ENCODE measurements at regions not wholly inside any gene's neighbourhood (a gene's known extent, or its start where the extent isn't known, plus 50 kb on each side); places are given as distances from the start of the nearest gene placed in this dataset.
A peak's percentile ranks its signal among the peaks of the same experiment; 100 is the strongest.
"Not testable (repeated sequence)": the region's sequence is repeated elsewhere in the genome, so short reads cannot be mapped to it uniquely, and the experiment has no call there.

DNA sequence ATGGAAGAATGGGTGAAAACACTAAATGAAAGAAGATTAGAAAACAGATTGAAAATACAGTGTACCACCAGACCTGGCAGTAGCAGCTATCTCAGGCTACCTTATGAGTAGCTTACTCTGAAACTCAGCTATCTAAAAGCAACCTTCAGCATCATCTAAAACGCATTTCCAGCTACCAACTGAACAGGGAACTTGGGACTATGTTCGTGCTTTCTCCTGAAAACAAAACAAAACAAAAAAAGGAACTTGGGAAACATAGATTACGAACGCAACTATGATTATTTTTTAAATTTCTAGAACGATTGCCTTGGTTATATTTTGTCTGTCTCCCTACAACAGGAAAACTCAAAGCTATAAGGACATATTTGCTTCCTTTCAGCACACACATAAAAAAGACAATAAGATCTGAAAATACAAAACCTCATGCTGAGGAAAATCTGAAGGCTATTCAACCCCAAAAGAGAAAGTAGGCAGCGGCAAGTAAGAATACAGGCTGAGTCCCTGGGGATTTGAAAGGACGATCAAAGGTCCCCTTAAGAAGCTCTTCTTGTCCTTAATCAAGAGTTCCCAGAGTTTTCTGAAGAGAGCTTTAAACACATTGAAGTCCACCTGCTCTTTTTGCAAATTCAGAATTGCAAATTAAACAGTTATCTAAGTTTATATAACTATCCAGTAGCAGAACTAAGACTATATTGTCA is 53.4 kb downstream of the OR2K2 start:
- DNase-seq = no peak

DNA sequence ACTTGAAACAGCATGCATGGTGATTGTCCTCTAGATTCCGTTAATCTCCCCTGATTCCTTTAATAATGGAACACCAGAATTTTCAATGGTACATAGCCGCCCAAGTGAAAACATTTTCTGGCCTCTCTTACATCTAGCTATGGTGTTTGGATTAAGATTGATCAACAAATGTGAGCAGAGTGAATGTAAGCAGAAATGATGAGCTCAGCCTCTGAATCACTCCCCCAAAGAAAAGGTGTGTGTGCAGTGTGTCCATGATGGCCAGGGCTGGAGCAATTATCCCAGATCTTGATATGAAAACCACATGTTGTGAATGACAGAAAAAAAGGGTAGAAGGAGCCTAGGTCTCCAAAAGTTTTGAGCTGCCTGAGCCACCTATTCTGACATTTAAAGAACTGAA is 55.3 kb downstream of the OR2K2 start:
- no peak for DNase-seq

DNA sequence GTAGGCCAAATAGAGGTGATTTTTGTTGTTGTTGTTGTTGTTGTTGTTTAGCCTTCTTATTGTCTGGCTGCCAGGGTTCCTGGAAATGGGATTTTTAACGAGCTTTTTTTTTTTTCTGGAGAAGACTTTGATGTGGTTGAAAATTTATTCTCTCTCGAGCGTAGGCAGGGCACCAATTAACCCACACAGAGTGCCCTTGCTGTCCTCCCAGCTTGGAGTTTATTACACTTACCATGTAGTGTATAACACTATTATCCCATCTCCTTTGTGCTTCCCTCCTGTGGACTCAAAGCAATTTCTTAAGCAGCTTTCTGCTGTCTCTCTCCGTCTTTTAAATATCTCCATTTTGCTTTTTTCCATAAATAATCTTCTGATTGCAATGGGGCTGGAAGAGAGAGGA is 57.4 kb downstream of the OR2K2 start:
- DNase-seq = no peak

DNA sequence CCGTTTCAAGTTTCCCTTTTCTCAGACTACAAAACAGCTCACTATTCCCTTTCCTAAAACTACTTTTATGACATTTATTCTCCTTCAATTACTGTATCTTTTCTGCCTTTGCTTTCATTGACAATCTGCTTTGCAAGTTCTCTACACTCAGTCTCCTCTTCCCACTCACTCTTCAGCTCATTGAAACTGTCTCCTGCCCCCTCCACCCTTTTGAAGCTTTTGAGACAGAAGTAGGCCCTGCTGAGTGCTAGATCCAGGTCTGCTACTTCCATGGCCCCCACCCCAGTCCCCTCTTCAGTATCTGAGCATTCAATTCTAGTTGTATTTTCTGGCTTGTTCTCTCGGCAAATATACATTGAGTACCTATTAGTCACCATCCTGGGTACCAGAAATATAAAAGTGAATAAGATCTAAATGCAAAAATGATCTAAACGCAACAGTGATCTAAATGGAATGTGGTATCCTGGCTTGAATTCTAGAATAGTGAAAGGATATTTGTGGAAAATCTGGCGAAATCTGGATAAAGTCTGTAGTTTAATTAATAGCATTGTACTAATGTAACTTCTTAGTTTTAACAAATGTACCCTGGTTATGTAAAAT is 58.4 kb downstream of the OR2K2 start:
- no peak for DNase-seq

DNA sequence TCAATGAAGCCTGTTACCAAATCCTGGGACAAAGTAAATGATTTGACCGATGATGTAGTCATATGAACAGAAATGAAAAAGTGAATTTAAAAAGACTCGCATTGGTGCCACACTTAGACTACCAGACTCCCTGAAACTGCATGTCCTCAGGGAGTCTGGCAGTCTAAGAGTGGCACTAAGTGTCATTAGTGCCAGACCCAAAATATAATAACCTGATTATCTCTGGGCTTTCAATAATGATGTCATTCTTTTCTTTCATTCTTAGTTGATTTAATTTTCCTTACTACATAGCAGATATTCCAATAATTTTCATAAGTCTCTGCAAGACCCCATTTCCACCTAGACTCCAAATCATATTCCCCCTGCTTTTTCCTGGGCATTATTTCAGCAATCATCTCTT is 59.0 kb downstream of the OR2K2 start:
- no peak for DNase-seq

DNA sequence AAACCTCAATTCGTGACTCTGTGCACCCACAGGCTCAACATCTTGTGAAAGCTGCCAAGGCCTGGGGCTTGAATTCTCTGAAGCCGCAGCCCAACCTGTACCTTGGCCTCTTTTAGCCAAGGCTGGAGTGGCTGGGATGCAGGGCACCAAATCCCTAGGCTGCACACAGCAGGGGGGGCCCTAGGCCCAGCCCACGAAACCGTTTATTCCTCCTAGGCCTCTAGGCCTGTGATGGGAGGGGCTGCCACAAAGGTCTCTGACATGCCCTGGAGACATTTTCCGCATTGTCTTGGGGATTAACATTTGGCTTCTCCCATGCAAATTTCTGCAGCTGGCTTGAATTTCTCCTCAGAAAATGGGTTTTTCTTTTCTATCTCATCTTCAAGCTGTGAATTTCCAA is 64.0 kb downstream of the OR2K2 start:
- not testable (repeated sequence) for DNase-seq

DNA sequence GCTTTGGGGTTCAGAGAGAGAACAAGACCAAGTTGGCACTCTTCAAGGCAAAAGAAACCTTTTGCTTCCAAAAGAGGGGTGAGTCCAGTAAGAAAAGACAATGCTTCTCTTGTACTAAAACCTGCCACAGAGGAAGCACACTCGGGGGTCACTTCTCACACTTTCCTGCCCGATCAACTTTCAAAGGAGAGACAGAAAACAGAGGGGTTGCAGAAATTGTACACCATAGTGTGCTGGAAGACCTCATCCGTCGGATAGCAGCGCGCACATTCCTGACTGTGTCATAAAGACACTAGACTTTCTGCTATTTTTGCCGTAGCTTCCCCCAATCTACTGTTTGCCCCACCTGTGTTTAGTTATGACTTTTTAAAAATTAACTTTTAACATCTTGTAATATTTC is 66.9 kb downstream of the OR2K2 start:
- DNase-seq = no peak

DNA sequence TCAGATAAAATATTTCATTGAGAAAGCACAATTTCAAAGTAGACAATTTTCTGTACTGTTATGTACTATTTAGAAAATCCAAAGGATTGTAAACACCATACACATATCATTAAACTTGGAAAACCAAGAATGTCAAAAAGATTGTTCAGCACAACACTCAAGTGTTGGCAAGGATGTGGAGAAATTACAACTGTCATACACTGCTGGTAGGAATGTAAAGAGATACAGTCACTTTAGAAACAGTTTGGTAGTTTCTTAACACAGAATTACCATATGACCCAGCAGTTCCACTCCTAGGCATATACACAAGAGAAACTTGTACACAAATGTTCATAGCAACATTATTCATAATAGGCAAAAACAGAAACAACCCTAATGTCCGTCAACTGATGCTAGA is 71.2 kb downstream of the OR2K2 start:
- no peak for DNase-seq

DNA sequence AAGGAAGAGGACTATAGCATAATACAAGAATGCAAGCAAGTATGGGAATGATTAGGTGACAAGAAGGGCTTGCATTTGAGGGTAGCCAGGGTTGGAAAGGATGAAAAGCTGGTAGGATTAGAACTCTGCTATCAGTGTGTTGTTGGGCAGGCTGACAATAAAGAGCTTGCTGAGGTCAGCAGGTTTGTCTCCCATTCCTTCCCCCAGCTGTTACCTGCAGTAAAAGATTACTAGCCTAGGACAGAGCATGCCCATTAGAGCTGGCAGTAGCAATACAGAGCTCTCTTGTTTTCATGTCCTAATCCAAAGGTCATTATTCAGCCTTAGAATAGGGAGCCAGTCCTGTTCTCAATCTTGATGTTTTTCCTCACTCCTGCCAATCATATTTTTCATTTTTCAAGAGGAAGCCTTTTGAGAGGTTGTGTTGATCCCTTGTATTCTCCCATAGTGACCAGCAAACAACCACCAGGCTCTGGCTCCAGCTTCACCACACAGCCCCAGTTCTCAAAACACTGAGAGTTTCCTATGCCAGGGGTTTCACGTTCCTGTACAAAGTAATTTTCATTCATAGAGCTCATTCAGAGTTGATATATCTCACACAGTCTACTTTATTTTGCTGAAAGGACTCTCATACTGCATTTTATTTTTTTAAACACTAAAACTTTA is 71.7 kb downstream of the OR2K2 start:
- no peak for DNase-seq

DNA sequence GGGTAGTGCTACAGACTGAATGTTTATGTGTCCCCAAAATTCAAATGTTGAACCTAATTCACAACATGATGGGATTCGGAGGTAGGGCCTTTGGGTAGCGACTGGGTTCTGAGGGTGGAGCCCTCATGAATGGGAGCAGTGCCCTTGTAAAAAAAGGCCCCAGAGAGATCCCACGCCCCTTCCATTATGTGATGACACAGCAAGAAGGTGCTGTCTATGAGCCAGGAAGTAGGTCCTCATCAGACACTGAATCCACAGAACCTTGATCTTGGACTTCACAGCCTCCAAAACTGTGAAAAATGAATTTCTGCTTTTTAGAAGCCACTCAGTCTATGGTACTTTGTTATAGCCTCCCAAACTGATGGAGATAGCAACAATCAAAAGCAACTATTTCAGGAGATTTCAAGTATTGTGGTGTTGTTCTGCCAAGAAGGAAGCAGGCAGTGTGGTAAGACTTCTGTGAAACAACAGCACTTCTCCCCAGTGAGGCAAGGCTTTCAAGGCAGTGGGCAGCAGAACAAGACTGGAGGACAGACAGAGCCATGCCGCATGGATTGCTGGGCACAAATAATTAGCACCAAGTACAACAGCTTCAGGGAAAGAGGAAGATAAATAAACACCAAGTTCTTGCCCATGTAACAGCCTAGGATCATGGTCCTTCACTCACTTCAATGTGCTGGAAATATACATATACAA is 76.1 kb downstream of the OR2K2 start:
- no peak for DNase-seq

DNA sequence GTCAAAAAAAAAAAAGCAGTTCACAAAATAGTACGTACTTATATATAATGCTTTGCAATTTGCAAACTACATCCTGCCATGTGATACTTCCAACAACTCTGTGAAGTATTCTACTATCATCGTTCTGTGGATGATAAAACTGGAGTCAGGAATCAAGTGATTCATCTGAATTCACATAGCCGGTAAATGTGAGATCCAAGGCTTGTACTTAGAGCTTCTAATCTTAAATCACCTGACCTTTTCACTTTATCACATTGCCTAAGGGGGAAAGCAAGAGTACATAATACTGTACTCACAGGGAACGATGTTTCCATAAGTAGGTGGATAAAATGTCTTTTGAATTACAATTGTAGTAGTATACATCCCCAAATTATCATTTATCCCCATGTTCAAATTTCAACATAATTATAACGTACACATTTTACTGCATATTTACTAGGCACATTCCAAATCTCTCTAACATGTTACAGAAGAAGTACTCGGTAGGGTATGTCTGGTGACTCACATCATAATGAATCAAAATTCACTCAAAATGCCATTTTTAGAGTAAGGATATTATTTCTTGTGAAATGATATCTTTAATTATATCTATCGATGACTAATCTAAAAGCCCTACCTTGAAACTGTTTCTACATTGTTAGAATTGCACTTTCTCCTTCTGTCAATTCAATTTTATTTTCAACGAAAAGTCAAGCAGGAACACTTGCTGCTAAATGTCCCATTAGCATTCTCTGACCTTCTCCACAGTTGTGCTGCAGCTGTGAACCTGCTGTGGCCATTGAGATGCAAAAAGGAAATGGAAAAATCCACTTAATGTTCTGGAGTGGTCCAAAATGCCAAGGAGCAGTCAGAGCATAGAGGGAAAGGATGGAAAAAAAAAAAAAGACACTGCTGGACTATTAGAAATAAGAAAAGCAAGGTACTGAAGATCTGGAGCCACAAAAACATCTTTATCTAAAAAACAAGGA is 78.9 kb downstream of the OR2K2 start:
- DNase-seq = no peak

DNA sequence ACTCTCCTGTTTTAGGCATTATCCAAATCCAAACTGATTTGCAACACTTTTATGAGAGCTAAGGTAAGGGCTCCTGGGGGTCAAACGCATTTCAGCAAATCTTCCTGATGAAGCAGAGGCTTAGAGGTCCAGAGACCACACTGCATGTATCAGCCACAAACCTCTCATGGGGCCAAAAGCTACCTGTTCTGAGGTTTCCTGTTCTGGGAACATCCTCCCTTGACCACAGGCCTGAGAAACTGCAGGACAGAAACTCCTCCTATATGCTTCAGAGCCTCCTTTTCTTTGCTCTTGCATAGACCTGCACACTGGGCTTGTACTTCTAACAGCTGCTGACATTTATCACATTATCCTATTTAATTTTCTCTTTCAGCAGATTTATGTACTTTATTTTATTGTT is 92.6 kb downstream of the OR2K2 start:
- DNase-seq = no peak

DNA sequence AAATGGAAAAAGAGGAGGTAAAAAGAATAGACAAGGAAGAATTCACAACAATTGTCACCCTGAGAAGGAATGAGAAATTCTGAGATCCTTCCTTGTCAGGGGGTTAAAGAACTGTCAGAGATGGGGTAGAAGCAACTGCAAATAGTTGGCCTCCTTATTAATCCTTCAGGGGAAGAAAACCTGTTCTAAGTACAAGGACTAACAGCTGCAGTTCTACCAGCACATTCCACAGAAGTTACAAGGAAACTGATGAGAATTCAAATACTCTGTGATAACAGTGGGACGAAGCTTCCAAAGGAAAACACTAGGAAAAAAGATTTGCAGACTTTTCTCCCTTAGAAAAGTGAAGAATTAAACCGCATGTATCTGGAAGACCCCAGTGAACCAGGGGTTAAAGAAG is 93.7 kb downstream of the OR2K2 start:
- DNase-seq = no peak

DNA sequence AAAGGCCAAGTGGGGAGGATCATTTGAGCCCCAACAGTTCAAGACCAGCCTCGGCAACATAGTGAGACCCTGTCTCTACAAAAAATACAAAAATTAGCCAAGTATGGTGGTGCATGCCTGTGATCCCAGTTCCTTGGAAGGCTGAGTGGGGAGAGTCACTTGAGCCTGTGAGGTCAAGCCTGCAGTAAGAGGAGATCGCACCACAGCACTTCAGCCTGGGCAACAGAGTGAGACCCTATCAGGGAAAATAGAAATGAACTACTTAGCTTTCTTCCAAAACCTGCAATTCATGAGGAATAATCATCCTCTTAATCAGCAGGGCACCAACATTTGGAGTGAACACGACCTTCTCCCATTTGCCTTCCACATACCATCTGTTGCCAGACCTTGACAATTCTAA is 96.1 kb downstream of the OR2K2 start:
- no peak for DNase-seq

DNA sequence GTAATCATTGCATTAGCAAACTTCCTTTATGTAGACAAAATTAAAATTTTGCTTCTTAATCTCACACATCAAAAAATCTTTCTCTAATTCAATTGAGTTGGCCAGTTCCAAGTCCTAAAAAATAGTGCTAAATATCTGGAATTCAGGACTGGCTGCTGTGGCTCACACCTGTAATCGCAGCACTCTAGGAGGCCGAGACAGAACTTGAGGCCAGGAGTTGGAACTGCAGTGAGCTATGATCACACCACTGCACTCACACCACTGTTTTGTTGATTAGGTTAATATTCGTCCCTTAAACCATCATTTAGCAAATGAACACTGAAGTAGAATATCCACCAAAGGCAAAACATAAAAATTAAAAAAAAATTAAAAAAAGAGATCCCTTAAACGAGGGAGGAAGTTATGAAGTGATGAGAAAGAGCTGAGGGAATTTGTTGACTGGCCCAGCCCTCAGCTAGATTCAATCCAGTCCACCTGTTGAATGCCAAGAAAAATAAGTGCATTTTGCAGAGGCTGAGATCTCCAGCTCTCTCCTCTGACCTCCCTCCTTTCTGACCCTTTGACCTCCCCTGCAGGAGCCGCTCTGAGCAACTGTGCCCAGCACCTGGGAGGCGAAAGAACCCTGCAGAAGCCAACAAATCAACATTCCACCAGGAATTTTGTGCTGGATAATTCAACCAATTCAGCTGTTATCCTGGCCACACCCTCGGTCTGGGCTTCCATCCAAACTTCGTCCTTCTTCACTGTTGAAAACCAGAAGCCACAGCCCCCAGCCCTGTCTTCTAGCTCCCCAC is 96.8 kb downstream of the OR2K2 start:
- peak; percentile 81 for DNase-seq

DNA sequence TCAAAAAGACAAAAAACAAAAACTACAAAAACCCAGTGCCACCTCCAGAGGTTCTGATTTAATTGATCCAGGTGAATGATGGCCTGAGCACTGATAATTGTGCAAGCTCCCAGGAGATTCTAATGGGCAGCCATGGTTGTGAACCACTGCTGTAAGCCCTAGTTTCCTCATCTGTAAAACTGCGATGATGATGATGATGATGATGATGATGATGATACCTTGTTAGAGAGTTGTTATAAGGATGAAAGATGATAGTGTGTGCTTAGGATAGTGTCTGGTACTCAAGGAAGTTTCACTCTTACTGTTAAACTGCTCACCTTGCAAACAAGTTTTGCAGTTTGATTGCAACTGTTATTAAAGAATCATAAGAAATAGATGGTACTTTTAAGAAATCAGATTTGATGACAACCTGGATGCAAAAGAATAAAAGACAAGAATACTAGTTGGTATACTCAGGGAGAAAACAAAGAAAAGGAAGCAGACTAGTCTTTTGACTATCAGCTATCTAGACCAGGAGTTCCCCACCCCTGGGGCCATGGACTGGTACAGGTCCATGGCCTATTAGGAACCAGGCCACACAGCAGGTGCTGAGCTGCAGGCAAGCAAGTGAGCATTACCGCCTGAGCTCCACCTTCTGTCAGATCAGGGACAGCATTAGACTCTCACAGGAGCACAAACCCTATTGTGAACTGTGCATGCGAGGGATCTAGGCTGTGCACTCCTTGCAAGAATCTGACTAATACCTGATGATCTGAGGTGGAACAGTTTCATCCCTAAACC is 98.0 kb downstream of the OR2K2 start:
- DNase-seq = no peak

DNA sequence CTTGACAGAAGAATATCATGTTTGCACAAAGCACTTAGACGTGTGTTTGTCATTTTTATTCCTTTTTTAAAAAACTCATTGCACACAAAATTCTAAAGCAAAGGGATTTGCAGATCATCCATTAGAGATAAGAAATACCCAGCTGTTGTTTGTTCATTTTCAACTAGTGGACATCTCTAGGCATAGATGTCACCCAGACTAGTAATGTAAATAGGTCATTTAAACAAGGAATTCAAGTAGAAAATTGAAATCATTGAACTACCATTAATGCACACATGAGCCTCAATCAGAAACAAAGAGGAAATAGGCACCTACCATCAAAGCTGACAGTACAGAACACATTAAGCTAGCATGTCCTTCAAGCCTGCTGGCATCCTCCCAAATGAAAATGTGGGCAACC is 107.3 kb downstream of the OR2K2 start:
- DNase-seq = no peak

DNA sequence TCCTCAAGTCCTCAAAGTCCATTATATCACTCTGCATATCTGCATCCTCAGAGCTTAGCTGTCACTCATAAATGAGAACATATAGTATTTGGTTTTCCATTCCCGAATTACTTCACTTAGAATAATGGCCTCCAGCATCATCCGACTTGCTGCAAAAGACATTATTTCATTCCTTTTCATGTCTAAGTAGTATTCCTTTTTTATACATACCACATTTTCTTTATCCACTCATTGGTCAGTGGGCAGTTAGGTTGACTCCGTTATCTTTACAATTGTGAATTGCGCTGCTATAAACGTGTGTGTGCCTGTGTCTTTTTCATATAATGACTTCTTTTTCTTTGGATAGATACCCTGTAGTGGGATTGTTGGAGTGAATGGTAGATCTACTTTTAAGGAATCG is 117.2 kb downstream of the OR2K2 start:
- DNase-seq = no peak

DNA sequence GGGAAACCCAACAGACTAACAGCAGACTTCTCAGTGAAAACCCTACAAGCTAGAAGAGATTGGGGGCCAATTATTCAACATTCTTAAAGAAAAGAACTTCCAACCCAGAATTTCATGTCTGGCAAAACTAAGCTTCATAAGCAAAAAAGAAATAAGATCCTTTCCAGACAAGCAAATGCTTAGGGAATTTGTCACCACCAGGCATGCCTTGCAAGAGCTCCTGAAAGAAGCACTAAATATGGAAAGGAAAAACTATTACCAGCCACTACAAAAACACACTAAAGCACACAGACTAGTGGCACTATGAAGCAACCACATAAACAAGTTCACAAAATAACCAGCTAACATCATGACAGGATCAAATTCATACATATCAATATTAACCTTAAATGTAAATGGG is 131.1 kb downstream of the OR2K2 start:
- no peak for DNase-seq

DNA sequence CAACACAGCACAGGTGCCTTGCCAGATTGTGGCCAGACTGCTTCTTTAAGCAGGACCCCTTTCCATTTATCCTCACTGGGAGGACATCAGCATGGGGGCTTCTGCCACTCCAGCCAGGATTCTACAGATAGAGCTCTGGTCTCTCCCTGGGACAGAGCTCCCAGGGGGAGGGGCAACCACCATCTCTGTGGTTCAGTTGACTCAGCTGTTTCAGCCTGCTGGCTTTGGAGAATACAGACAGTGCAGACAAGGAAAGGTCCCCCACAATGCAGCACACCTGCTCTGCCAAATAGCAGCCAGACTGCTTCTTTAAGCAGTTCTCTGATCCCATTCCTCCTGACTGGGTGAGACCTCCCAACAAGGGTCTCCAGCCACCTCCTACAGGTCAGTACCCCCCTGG is 132.8 kb downstream of the OR2K2 start:
- no peak for DNase-seq

DNA sequence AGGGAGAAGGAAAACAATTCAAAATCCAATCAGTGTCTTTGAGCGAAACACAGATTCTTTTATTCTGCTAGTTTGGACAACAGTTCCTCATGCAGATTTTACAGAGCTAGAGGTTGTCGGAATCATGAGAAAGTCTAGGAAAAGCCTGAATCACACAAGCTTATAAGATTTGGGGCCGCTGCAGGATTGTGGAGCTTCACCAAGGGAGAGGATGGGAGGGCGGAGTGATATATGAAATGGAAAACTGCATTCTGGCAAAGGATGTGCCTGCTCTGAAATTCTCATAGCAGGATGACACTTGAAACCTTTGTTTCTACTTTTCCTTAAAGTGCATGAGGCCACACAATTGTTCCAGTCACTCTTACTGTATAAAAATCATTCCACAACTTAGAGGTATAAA is 134.3 kb downstream of the OR2K2 start:
- peak; percentile 57 for DNase-seq

All from left hindlimb (tissue), 1 donor.